NCI-H2081 treated with DMSO at 0.1 percent for 48 hours (cell line): ENCODE measurements at regions not wholly inside any gene's neighbourhood (a gene's known extent, or its start where the extent isn't known, plus 50 kb on each side); places are given as distances from the start of the nearest gene placed in this dataset.

Experiments
- DNase-seq: peaks from one replicate; lab custom pipeline; 2025; lab: John Stamatoyannopoulos, UW

DNA sequence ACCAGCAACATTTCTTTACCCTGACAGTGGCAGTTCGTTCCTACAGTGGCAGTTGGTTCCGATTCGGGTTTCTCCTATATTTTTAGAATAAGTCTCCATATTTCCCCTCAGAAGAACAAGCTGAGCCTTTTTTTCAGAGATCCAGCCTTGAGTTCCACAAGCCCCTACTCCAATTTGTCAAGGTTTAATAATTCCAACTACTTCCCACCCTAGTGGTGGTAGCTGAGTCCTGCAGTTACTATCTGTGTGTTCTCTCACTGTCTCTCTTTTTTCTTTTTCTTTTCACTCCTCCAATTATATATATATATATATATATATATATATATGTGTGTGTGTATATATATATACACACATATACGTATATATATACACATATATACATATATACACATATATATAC, 1347.3 kb downstream of the PCDH9 start:
- DNase-seq: no peak

DNA sequence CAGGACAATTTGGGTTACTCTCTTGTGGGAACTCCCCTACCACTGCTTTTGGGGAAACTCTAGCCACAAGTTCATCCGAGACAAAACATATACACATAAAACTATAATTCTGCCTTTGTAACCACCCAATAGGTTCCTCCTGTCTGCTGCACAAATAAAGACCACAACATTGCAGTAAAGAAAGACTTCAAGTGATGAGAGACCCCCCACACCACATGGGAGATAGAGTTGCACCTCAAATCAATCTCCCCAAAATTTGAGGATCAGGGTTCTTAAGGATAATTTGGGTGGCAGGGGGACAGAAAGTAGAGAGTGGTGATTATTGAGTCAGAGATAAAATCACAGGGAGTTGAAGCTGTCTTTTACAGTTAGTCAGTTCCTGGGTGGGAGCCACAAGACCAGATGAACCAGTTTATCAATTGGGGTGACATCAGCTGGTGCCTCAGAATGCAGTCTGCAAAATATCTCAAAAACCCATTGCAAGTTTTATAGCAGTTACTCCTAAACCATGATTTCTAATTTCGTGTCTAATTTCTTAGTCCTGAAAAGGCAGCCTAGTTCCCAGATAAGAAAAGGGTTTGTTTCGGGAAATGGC, 1348.5 kb downstream of the PCDH9 start:
- DNase-seq: no peak

DNA sequence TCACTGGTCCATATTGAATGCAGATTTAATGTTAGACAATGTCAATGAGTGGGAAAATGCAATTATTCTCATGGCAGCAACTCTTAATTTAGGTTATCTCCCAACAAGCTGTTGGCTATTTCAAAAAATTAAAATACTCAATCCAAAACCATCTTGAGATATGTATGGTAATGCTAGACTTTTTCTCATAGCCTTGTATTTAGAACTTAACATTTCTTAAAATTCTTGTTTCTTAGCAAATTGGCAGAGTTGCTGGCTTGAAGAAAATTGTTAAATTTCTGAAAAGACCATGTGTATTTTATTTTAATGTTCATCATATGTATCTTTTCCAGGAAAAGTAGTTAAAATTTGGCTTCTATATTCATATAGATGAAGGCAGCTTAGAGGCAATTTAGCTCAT, 1355.1 kb downstream of the PCDH9 start:
- no peak for DNase-seq

DNA sequence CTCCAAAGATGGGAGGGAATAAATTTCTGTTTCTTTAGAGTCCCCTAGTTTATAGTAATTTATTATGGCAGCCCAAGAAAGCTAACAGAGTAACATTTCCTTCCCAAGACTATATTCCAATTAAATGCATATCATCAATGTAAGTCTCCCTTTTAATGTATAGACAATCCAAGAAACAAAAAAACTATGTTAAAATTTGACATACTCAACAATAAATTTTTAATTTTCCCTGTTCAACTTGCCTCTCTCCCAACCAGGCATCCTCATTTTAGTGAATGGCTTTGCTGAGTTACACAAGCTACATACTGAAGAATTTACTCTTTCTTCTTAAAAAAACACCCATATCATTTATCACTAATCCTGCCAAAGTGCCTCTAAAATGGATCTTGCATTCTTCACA, 1357.7 kb downstream of the PCDH9 start:
- DNase-seq: no peak

DNA sequence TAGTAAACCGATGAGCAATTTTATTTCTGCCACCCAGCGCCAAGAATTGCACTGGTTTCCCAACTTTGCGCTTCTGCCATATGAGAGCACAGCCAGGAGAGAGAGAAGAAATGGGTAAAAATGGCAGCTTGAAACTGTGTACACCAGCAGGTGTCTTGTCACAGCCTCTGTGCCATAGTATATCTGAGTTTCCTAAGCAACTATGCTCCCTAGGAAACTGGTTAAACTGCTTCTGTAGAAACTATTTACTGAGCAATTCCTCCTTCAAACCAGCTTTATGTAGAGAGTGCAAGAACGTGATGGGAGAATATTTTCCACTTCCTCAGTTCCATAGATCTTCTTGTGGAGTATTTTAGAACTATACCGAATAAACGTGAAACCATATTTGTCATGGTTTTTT, 1361.3 kb downstream of the PCDH9 start:
- DNase-seq: no peak

DNA sequence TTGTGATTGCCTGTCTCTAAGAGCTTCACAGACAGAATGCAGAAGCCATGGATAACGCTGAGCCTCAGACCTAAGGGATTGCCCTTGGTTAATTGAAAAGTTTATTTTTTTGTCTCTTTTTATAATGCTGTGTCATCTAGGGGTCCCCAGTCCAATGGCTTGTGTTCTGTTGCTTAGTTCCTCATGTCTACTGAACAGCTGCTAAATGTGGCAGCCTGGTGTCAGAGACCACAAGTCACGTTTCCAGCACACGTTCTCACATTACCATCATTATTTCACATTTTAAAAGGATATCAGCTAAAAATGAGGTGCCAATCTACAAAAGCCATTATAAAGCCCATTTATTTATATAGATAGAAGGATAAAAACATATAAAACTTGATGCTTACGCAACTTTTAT, 1362.0 kb downstream of the PCDH9 start:
- DNase-seq: no peak

DNA sequence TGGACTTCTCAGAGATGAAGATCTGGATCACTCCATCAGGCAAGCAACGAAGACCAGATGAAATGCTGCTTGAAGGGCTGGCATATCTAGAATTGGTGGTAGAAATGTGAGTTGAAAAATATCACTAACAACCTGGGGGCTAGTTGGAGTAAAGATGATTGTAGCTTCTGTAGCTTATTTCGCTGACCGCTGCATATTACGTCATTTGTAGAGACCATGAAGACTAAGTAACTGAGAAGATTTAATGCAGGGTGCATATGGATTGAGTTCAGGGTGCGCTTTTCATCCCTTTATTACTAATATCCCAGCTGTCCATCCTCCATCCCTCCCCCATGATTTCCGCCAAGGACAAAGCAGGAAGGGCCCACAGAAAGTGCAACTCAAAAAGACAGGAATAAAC, 1364.0 kb downstream of the PCDH9 start:
- DNase-seq: no peak

DNA sequence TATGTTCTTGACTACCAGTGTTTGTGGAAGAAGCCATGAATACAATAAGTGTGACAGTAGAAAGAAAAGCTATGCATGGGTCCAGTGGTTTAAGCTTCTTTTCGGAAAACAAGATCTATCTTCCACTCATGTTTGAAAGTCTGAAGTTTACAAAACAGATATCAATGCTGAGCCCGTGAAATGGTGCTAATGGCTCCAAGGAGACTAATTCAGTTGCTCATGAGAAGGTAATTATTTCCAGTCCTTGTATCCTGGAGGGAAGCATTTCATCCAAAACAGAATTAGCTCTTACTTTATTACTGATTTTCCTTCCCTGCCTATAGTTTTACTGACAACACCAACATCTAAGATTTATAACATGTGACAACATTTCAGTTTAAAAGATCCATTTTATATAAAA, 1364.9 kb downstream of the PCDH9 start:
- DNase-seq: no peak

DNA sequence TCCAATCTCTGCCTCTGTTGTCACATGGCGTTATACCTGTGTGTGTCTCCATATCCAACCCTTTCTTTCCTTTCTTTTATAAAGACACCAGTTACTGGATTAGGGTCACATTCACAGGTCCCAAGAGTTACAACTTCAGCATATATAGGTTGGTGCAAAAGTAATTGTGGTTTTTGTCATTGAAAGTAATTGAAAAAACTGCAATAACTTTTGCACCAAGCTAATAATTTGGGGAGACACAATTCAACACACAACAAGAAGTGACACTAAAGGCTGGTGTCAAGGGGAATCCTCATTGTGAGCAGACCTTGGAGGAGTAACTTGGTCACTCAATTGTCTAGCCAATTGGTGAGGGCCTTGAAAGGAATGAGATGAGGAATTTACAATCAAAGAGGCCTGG, 1366.1 kb downstream of the PCDH9 start:
- no peak for DNase-seq

DNA sequence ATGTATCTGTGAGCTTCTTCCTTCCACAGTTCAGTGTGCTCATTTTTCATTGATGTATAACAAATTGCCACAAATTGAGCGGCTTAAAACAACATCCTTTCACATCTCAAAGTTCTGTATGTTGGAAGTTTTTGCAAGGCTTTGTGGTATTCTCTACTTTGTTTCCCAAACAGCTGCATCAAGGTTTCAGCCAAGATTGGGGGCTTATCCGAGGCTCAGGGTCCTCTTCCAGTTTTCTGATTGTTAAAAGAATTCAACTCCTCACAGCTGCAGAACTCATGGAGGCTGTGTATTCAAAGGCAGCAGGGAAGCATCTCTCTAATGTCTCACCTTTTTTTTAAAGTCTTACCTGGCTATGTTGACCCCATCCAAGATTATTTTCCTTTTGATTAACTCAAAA, 1369.8 kb downstream of the PCDH9 start:
- no peak for DNase-seq

DNA sequence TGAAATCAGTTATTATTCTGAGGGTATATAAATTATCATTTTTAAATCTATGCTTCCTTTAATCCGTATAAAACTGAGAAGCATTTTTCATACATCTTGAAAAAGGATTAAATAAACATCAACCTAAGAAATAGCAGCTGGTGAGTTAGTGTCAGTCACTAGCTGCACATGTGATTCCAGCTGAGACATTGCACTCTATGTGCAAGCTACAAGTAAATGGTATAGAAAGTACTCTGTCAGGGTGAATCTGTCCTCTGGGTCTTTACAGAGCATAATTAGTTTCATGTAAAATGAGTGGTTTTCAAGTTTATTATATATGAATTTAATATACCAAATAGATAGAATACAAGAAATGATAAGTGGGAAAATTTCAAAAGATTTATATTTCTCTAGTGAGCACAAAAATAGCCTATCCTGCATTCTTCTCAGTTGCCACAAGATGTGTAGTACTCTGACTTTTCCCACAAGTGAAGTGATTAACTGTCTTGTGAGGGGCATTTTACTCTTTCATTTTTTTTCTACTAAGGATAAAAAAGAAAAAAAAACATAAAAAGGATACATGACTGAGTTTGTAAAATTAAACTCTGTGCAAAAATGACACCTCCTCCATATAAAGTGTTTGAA, 1372.1 kb downstream of the PCDH9 start:
- no peak for DNase-seq

DNA sequence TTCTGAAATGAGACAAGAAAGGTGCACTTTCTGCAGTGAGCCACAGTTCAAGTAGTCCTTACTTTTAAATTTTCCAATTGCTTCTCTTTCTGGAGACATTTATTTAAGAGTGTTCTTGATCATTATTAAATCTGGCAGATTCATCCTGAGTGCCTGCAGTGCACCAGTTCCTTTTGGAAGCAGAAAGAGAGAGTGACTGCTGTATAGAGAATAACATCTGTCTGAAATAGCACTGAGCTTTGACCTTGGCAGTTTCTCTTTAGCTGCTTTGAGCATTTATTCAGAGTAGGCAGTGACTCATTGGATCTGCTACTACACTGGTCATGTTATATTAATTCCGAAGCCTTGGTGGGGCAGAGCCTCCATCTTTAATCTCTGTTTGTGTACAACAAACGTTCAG, 1373.7 kb downstream of the PCDH9 start:
- DNase-seq: no peak

DNA sequence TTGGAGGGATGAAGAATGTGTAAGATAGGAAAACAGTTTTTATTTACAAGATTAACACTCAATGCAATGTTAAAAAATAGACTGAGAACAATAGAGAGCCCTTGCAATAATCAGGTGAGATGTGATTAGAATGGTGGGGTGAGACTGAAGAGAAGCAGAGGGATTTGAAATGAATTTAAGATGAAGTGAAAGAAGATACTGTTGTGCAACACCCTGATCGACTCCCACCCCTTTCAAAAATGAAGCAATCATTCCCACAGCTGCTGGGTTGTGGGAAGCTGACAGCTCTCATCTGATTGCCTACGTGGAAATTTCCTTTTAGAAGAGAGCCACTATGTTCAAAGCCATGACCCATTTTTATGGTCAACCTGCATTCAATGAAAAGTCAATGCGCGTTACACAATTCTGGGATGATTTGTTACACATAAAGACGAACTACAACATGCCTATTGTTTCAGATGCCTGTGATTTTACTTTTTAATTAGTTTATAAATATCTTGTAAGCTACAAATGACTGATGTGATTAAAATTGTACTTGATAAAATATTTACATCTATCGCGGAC, 1374.8 kb downstream of the PCDH9 start:
- DNase-seq: no peak

DNA sequence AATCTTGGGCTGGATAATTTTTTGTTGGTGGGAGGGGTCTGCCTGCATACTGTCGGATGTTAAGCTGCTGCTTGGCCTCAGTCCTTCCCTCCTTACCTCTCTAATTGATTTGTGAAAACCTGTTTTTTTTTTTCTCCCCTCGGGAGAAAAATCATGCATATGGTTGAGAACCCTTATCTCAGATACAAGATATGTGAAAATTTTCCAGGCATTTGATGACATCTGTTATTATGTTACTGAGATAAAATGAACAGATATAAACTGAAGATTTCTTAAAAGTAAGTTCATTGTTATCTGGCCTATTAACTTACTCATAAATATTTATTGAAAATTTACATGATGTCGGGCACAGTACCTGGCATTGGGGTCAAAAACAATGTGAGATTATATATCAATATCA, 1375.7 kb downstream of the PCDH9 start:
- DNase-seq: no peak

DNA sequence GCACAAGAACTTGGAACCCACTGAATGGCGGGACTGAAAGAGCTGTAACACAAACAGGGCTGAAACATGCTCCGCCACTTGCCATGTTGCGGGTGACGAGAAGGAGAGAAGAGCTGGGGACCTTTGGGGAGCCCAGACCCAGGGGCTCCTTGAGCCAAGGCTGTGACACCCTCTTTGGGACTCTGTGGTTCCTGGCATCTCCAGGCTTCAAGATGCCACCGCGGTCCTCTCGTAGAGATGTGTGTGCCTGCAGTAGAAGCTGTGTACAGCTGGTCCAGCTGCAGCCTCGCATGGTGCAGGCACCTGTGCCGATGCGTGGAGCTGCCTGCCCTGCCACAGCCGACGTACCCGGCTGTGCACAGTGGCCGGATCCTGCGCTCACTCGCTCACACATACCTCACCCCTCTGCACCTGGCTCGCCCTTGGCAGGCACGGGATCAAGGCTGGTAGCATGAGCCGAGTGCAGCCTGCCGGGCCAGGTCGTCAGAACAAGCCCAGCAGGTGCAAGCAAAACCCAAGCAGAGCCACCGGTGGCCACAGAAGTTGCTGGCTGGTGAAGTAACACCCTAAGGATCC, 1385.8 kb downstream of the PCDH9 start:
- DNase-seq: no peak

DNA sequence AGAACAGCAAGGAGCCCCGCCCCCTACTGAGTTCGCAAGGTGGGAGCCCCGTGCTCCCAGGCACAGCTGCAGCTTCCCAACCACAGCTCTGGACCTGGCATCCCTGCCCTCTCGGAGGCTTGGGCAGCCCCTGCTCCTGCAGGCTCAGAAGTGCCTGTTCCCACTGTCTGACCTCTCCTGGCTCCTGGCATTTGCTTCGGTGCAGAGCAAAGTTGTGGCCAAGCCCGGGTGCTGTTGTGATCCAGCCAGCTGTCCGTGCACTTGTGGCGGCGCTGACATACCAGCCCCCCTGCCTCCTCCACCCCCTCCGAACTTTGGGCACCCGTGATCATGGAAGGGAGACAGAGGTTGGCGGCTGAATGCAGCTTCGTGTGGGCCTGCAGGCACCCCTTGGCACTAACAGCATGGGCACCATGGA, 1386.8 kb downstream of the PCDH9 start:
- no peak for DNase-seq

DNA sequence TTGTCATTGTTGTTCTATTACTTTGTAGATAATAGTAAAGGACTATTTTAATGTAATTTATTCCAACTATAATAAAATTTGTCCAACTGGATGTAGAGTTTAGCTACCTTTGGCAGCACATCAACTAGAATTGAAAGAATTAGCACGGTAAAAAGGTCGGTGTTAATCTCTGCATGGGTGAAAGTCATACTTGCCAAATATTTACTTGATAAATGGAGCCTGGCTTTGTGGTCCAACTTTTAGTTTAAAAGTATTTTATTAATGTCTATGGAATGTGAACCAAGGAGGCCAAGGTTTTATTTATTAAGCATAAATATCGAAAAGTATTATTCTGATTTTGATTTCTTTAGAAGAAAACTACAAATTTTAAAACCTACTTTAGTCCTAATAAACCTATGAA, 1389.0 kb downstream of the PCDH9 start:
- no peak for DNase-seq

DNA sequence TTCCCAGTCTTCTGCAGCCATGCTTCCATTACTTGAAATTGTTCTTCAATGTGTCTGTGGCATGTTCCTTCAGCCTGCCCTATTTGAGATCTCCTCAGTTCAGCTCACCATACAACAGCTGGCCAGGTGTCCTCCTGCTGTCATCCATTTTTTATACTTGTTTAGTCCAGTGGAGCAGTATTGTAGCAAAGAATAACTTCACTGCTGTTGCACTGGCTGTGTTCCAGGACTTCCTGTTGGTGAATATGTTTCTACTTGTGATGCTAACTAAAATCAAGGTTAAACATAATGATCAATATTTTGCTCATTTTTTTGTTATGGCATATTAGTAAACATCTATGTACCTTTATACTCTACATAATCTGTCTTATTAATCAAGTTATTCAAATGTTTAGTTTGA, 1394.1 kb downstream of the PCDH9 start:
- no peak for DNase-seq

DNA sequence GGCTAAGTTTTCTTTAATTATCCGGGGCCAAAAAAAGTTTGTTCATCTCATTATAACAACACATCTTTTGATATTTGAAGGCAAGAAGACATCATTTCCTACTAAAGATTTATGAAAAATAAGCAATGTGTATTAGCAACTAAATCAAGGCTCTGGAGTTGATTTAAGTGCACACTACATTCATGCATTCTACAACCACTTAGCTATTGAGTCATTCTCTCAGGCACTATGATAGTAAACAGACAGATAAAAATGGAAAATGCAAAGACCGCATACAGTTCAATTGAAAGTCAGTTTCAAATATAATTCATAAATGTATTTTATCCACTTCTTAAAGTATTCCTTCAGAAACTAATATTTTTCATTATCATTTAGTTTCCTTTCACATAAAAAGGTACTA, 1395.2 kb downstream of the PCDH9 start:
- DNase-seq: no peak

DNA sequence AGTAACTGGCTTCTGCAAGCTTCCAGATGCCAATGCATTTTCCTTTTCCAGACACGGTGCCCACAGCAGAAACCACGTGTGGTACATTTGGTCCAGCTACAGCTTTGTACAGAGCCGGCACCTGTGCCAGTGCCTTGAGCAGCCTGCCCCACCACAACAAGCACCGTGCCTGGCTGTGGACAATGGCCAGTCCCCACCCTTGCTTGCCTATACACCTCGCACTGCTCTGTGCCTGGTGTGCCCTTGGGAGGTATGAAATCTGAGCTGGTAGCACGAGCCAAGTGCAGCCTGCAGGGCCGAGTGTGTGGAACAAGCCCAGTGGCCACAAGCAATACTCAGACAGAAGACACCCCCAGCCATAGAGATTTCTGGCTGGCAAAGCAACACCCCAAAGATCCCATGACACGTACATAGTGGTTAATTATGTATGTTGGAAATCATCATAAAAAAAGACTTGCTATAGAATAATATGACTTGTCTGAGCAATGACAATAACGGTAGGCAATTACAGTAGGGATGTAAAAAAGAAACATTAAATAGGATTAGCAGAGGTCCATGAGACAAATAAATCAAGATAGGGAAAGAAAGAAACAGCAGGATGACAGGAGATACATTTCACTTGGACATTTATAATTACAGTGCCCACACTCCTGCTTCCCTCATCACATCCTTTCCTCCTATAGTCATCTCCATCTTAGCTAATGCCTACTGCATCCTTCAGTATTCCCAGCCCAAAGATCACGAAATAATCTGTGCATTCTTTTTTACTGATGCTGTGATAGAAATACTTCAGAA, 1399.5 kb downstream of the PCDH9 start:
- DNase-seq: no peak

DNA sequence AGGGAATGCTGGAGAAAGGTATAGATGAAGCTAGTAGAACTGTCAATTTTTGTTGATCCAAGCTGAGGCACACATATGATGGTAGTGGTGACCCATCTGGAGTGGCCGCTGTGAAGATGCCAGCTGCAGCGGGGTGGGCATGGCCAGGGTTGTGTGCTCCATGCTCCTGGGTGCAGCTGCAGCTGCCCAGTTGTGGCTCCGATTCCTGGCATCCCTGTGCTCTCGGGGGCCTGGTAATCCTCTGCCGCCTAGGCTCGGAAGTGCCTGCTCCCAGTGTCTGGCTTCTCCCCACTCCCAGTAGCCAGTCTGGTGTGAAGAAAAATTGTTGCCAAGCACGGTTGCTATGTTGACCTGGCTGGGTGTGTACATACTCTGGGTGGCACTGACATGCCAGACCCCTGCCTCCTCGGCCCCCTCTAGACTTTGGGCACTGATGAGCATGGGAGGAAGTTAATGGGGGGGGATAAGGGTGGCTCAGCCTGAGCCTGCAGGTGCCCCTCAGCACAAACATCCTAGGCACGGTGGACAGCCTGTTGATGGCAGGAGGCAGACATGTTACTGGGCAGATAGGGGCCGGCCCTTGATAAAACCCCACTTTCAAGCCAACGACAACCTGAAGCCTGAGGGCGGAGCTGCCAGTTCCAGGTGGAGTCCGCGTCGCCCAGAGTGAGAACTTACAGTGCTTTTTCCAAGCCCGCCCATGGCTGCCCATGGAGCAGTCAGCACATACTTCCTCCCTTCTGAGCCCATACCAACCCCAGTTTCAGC, 1400.7 kb downstream of the PCDH9 start:
- no peak for DNase-seq

DNA sequence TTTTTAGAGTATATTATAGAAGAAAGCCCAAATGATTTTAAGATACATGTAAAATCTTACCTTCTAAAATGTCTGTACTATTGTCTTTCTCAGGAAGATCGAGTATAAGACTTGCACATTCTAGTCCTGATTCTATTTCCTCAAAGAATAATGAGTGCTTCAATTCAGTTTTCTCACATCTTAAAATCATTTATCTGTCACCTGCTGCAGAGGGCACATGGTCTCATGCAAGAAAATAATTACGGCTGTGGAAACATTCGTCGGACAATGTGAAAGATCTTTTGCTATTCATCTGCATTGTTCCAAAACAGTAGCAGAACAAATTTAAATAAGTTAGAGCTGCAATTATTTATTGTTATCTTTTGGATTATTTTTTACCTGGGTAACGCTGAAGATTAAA, 1403.5 kb downstream of the PCDH9 start:
- no peak for DNase-seq
